ENCODE measurements at regions not wholly inside any gene's neighbourhood (a gene's known extent, or its start where the extent isn't known, plus 50 kb on each side); places are given as distances from the start of the nearest gene placed in this dataset.
A peak's percentile ranks its signal among the peaks of the same experiment; 100 is the strongest.
"Not testable (repeated sequence)": the region's sequence is repeated elsewhere in the genome, so short reads cannot be mapped to it uniquely, and the experiment has no call there.

- DNase-seq = no peak
Measured at GRCh38 chr2:222351035-222351434, 52.2 kb upstream of the PAX3 start.

- DNase-seq = no peak
Measured at GRCh38 chr2:222352981-222353380, 54.2 kb upstream of the PAX3 start.

GRCh38 chr2:222353993-222354392, 55.2 kb upstream of the PAX3 start:
- no peak for DNase-seq

DNA sequence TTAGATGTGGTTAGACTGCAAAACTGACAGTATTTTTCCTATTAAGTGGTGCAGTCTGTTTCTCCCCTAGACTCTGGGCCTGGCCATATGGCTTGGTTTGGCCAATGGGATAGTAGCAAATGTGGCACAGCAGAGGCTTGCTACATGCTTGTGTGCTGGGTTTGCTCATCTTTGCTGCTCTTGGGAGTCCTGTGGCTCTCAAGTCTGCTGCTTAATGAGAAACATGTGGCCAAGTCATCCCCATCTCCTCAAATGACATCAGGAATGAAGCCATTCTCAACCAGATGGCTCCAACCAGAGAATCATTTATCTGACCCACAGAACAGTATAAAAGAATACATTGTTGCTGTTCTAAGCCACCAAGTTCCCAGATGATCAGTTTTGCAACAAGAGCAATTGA, 57.1 kb upstream of the PAX3 start:
- DNase-seq = no peak

DNA sequence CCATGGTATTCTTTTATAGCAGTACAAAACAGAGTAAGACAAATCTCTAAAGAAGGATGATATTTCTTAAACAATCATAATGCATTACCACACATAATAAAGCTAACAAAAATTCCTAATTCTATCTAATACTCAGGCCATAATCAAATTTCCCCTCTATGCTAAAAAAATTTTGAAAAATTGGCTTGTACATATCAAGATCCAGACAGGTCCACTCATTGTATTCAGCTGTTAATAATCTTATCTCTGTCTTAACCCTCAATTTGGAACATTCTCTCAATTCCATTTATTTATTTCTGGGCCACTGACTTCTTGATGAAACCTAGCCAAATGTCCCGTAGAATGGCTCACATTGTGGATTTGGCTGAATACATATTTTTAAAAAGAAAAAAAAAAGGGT, 59.1 kb upstream of the PAX3 start:
- DNase-seq = no peak

DNA sequence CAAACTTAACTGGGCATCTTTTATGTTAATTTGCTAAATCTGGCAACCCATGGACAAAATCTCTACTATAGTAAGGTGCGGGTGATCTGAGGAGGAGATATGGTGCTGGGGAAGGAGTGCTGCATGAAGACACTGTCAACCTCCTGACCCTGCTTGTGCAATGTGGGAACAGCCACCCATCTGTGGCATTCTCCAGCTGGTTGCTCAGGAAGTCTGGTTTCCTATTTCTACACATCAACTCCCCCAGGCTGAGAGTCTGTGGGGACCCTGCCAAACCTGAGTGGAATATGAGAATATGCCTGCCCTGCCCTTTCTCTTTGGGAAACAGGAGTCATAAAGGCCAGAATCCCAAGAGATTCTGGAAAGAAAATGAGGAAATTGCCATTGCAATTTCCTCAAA, 60.1 kb upstream of the PAX3 start:
- DNase-seq = peak; percentile 66

DNA sequence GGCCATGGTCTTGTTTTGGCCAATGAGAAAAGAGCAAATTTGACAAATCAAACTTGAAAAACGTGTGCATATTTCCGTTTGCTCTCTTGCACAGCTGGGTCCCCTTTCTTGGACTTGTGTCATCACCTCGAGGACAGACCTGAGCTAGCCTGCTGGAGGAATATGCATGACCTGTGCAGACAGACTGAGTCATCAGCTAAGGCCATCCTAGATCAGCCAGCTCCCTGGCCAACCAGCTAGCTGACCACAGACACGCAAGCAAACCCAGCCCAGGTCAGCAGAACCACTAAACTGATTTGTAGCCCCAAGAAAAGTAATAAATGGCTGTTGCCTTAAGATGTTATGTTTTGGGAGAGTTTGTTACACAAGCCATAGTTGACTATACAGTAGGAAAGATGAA, 61.3 kb upstream of the PAX3 start:
- DNase-seq = no peak

GRCh38 chr2:222360997-222361396, 62.2 kb upstream of the PAX3 start:
- no peak for DNase-seq

- no peak for DNase-seq
Measured at GRCh38 chr2:222361787-222362186, 62.6 kb upstream of the SGPP2 start.

- DNase-seq = no peak
Measured at GRCh38 chr2:222362336-222362735, 62.0 kb upstream of the SGPP2 start.

DNA sequence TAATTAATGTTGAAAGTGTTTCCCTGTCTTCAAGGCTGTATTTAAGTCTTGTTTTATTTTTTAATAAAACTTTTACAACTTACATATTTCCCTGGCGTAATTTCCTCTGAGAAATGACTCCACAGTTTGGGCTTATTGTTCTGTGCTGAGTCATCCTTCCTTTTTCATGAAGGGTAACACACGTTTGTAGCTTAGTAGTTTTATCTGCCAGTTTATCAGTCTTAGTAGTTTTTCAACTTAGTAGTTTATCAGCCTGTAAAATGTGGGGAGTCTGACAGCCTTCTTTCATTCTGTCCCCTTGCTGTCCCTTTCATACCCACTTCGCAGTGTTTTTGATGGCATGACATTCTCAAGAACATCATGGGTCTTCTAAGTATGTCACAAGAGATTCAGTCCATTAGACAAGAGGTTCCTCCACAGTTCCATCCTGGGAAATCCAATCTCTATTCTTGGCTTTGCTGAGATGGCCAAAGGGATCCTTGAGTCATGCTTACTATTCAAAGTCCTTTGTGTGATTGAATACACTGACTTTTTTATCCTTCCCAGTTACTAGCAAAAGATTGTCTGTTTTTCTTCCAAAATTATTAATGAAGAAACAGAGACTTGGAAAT, 60.0 kb upstream of the SGPP2 start:
- peak; percentile 31 for DNase-seq

DNA sequence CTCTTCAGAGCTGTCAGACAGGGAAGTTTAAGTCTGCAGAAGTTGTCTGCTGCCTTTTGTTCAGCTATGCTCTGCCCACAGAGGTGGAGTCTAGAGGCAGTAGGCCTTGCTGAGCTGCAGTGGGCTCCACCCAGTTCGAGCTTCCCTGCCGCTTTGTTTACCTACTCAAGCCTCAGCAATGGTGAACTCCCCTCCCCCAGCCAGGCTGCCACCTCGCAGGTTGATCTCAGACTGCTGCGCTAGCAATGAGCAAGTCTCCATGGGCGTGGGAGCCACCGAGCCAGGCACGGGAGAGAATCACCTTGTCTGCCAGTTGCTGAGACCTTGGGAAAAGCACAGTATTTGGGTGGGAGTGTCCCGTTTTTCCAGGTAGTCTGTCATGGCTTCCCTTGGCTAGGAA, 56.1 kb upstream of the SGPP2 start:
- not testable (repeated sequence) for DNase-seq

- DNase-seq = no peak
Measured at GRCh38 chr2:222372993-222373392, 51.4 kb upstream of the SGPP2 start.

All from GDM1 (cell line).